ENCODE measurements at regions not wholly inside any gene's neighbourhood (a gene's known extent, or its start where the extent isn't known, plus 50 kb on each side); places are given as distances from the start of the nearest gene placed in this dataset.

GRCh38 chr5:114249823-114250222 is 112.0 kb upstream of the KCNN2 start:
- H3K56ac ChIP-seq (ENCODE audit: insufficient read length, low read depth, low read length), result no peak overlapping the region
- H2AFZ ChIP-seq (ENCODE audit: low read length), result no peak overlapping the region
- Mint-ChIP-seq H3K4me3 (no peak overlapping the region), H3K4me1 (peaks cover 0 to 6% of the 10 kb centered on the region in 2 experiments; a peak in 2 of 4 replicates), H3K9me3 (no peaks in the 10 kb centered on the region), H3K36me3 (ENCODE audit: insufficient read depth in 1 of 3, low read depth in 3 of 3) (no peaks in the 10 kb centered on the region), H3K27me3 (ENCODE audit: low read depth) (no peaks in the 10 kb centered on the region), H3K27ac (no peak overlapping the region)
- H3K18ac ChIP-seq (ENCODE audit: insufficient read length, low read depth, low read length), result no peak overlapping the region
- H4K20me1 ChIP-seq (ENCODE audit: control insufficient read depth, insufficient read depth, insufficient read length), result no peaks in the 10 kb centered on the region
- no peak overlapping the region for H4K8ac ChIP-seq (replicated peaks; ENCODE audit: insufficient read length, low read depth, low read length)
- H2BK15ac ChIP-seq (ENCODE audit: low read depth, low read length), result no peak overlapping the region
- no peak overlapping the region for H2BK5ac ChIP-seq (ENCODE audit: insufficient read length, low read length)
- H3K23ac ChIP-seq (ENCODE audit: insufficient read length, low read depth, low read length), result no peak overlapping the region
- no peak overlapping the region for H3K14ac ChIP-seq (ENCODE audit: insufficient read depth, low read length)
- H2BK12ac ChIP-seq (ENCODE audit: insufficient read length, low read depth, low read length), result no peak overlapping the region
- WGBS (ENCODE audit: extremely low coverage, insufficient read length, low lambda C conversion rate), result no CpG with 5 or more reads among the region's 2 CpGs
- DNase-seq, result no peak
- H3K79me2 ChIP-seq (ENCODE audit: insufficient read depth, low read length), result no peaks in the 10 kb centered on the region
- no peak overlapping the region for H3K4ac ChIP-seq (ENCODE audit: low read depth, low read length)
- TF ChIP-seq CTCF (conservative IDR thresholded peaks at IDR 0.05), result no peak
- no peaks in the 10 kb centered on the region; the same call in 1 of the 2 replicates for H3K4me1 ChIP-seq (ENCODE audit: insufficient read depth, low read length)
- H3K79me1 ChIP-seq (ENCODE audit: insufficient read depth, low read depth, low read length, poor library complexity, severe bottlenecking), result no peaks in the 10 kb centered on the region
- H3K4me2 ChIP-seq (ENCODE audit: insufficient read depth, insufficient read length, low read length), result no peak overlapping the region
- no peak overlapping the region for H2AK5ac ChIP-seq (ENCODE audit: insufficient read length, low read length)
- H3K23me2 ChIP-seq (ENCODE audit: insufficient read length, low read depth, low read length, poor library complexity, severe bottlenecking), result no peaks in the 10 kb centered on the region
- no peak overlapping the region for H2BK20ac ChIP-seq (ENCODE audit: low read depth, low read length, poor library complexity, severe bottlenecking)
- H3K27ac ChIP-seq (ENCODE audit: insufficient read length, low read depth, low read length), result no peak overlapping the region
- H4K91ac ChIP-seq (ENCODE audit: insufficient read length, low read depth, low read length), result no peak overlapping the region
- H3K9me3 ChIP-seq (ENCODE audit: control insufficient read depth, low read depth, low read length), result no peaks in the 10 kb centered on the region
- H3T11ph ChIP-seq (ENCODE audit: low read length), result no peak overlapping the region
- H2BK120ac ChIP-seq (ENCODE audit: low read depth, low read length, poor library complexity, severe bottlenecking), result no peak overlapping the region
- H3K27me3 ChIP-seq (ENCODE audit: insufficient read depth, low read length), result no peaks in the 10 kb centered on the region
- H3K9ac ChIP-seq (ENCODE audit: extremely low read depth, insufficient read length, low read length), result no peak overlapping the region
- H4K5ac ChIP-seq (ENCODE audit: insufficient read length, low read depth, low read length), result no peak overlapping the region
